C1 segment of cervical spinal cord (tissue), 14 donors: ENCODE measurements at regions not wholly inside any gene's neighbourhood (a gene's known extent, or its start where the extent isn't known, plus 50 kb on each side); places are given as distances from the start of the nearest gene placed in this dataset.
"Not testable (repeated sequence)": the region's sequence is repeated elsewhere in the genome, so short reads cannot be mapped to it uniquely, and the experiment has no call there.

ENCODE experiments used
- DNase-seq, 14 donors: peaks; one replicate each; lab custom pipeline; 2025; lab: John Stamatoyannopoulos, UW

- no peak for DNase-seq
These were observed 149.3 kb downstream of the TGFB2 start for GRCh38 chr1:218494449-218494852.

DNA sequence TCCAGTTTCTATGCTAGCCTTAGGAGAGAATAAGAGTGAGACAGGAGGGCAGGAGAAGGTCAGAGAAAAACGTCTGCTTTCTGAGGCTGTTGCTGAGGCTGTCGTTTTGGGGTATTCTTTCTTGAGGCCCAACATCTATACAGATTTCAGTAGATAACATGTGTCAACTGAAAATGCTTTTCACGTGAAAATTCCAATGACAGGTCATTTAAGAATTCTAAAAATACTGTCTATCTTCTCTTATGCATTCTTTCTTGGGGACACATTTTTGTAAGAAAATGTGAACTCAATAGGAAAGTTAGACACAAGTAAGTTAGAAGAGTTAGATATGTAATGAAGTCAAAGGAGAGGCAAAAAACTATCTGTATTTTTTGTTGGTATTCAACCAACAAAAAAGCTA lies 150.8 kb downstream of the TGFB2 start:
- DNase-seq, result no peak

DNA sequence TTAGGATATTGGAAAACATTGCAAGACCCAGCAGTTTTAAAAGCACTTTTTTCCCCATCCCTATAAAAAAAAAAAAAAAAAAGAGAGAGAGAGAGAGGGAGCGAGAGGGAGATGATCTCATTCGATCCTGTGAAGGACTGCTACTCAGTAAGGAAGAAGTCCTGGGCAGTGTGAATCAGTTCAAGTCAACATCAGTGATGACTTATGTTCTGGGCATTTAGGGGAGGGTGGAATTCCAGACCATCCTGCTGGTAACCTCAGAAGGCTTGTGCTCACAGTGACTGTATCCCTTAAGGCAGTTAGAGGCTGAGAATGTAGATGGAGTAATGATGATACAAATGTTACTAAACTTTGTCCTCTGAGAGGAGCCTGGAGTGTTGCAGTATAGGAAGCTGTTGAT lies 151.4 kb downstream of the TGFB2 start:
- no peak for DNase-seq

GRCh38 chr1:218498056-218498938 lies 153.2 kb downstream of the TGFB2 start:
- no peak for DNase-seq

DNA sequence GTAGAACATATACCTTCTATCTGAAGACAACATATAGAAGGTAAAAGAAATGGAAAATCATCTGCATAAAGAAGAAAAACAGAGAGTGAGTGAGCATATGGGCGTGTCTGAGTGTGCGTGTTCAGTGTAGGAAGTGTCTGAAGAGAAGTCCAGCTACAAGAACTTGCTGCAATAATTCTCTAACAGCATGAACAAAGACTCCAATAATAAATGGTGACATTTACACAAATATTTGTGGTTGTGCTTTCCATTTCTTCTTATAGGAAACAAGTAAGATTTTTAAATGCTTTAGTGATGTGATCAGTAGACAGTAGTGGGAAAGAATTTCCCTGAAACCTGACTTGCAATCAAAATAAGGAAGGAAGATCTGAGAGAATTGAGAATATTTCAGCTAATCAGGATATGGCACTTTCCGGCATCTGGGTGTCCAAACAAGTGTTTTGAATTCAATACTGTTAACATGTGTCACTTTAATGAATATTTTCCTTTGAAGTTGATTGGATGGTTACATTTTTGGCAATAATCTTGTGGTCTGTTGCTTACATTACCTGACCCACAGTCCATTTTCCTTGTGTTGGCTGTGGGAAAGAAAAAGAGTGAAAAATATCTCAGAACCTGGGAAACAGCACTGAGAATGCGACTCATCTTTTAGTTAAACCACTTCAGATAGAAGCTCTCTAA lies 154.0 kb downstream of the TGFB2 start:
- no peak for DNase-seq

DNA sequence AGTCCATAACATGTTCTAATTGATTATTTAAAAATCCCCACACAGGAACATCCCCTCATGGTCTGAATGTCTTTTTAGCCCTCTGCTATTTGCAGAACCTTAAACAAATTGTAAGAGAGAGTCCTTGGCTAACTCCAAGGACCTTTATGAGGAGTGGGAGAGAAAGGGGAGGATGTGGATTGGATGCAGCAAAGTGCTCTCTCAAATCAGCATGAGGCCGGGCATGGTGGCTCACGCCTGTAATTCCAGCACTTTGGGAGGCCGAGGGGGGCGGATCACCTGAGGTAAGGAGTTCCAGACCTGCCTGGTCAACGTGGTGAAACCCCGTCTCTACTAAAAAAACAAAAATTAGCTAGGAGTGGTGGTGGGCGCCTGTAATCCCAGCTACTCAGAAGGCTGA lies 154.8 kb downstream of the TGFB2 start:
- no peak for DNase-seq

DNA sequence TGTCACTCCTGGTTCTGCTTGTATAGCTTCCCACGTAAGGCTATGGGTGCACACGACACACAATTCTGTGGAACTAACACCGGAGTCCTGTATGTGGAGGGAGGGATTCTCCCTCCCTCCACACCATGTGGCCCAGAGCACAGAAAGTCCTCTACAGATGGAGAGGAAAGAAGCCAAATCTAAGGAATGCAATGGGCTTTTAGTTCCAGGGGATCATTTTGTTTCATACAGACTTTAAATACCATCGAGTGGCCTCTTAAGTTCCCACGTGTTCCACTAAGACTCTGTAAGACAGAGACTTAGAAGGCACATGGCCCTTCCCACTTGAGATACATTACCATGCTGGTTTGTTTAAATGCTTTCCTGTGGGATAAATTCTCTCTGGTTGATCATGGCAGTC lies 156.0 kb downstream of the TGFB2 start:
- DNase-seq, result no peak

DNA sequence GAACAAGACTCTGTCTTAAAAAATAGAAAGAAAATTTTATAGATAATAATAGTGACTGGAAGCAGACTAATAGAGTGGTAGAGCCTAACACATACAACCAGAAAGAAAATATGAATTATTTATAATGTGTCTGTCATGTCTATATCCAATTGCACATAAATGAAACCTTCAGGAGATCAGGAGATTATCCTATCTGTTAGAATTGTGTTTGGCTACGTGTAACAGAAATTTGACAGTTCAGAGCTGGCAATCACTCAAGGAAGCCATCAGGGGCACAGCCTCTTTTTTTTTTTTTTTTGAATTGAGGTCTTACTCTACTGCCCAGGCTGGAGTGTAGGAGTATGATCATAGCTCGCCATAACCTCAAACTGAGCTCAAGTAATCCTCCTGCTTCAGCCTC lies 157.2 kb downstream of the TGFB2 start:
- no peak for DNase-seq

DNA sequence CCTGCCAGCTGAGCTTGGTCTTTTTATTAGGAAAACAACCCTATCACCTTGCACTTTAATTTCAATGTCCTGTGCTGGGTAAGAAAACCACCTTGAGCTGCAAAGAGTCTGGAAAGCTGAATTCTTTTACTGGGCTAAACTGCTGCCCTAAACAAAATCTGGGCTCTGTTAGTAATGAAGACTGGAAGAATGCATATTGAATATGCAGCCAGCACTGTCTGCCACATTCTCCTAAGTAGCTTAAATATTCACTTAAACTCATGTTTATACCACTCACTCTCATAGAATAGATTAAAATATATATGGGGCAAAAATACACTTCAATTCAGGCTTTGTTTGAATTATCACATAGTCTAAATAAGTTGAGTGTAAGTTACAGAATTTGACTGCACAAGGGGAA lies 158.0 kb downstream of the TGFB2 start:
- no peak for DNase-seq

GRCh38 chr1:218507355-218508002 lies 162.3 kb downstream of the TGFB2 start:
- no peak for DNase-seq

- no peak for DNase-seq
These were observed 165.1 kb downstream of the TGFB2 start for GRCh38 chr1:218510153-218510772.

DNA sequence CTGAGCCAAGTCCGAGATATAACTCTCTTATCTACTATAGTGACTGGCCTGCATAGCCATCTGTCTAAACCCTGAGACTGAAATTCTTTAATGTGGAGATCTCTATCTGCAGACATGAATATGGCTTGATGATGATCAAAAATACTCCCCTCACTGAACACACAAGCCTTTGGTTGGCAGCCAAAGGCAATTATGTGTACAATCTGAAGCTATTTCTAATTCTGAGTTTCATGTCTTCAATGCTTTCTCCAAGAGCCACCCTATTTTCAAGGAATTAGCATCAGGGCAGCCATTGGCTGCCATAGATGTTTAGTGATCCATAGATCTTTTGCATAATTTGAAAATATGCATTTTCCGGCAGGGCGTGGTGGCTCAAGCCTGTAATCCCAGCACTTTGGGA lies 168.2 kb downstream of the TGFB2 start:
- no peak for DNase-seq

- DNase-seq, result no peak
These were observed 169.6 kb downstream of the TGFB2 start for GRCh38 chr1:218514689-218515088.

DNA sequence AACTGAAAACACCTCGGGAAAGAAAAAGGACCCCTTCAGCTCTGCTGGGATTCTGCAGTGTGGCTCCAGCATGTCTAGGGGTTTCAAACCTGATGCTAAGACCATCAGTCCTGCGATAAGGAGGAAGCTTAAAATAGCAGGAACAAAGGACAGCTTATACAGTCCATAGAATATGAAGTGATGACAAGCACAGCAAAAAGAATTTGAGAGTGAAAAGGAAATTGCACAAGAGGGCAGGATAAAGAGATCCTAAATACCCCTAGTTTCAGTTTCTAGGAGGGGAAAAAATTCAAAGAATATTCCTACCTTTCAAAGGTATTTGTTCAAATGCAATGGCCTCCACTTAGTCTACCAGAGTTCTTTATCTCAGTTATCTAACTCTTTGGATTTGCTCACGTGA lies 171.4 kb downstream of the TGFB2 start:
- no peak for DNase-seq

GRCh38 chr1:218517459-218517858 lies 172.3 kb downstream of the TGFB2 start:
- DNase-seq, result no peak

DNA sequence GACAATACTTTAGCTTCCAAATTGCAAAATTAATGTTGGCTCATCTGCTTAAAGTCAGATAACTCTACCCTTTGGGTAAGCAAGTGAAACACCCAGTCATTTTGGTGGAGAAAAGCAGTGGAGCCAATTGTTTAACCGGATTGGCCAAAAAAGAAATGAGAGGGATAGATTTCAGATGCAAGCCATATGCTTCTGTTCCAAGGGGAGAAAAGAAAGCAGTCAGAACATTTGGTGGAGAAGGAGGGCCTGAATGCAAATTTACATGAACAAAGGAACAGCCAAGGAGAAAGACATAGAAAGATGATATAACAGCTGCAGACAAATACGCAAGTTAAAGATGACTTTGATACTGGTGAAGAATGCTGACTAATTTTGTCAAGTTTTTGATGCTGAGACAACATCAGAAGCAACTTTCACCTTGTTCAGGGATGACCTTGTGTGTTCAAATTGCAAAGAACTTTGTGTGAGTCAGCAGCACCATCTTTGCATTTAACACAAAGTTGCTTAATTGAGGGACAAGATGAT lies 173.1 kb downstream of the TGFB2 start:
- no peak for DNase-seq

DNA sequence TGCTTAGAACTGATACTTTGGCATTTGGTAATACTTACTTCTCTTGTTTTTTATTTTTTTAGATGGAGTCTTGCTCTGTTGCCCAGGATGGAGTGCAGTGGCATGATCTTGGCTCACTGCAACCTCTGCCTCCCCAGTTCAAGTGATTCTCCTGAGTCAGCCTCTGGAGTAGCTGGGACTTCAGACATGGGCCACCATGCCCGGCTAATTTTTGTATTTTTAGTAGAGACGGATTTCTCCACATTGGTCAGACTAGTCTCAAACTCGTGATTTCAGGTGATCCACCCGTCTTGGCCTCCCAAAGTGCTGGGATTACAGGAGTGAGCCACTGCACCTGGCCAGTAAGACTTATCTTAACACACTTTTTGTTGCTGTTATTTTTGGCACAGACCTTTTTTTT lies 175.5 kb downstream of the TGFB2 start:
- DNase-seq, result not testable (repeated sequence)

GRCh38 chr1:218521414-218522169 lies 176.5 kb downstream of the TGFB2 start:
- DNase-seq, result peak in 7 of 14 donors; percentile 0 to 30 (median 6)

- no peak for DNase-seq
These were observed 179.4 kb downstream of the TGFB2 start for GRCh38 chr1:218524526-218524925.

DNA sequence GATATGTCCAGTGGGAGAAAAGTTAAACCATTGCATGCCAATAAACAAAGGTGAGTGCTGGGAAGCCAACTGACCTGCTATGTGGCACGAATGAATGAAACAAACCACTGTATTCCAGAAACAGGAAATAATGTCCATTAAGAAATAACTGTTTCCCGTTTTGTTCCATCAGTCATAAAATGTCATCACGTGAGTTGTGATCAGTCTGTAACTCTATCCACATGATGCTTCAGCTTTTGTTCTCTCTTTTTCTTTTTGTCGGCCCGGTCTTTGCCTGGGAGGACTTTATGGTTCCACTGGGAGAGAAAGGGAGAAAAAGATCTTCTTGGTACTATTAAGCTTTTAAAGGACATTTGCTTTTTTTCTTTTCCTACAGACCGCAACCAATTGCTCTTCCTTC lies 179.9 kb downstream of the TGFB2 start:
- no peak for DNase-seq
